Activated T-cell treated with anti-CD3 and anti-CD28 coated beads, Interleukin-2, amount 50 U/mL, for 4 hours (primary cell): ENCODE measurements at regions not wholly inside any gene's neighbourhood (a gene's known extent, or its start where the extent isn't known, plus 50 kb on each side); places are given as distances from the start of the nearest gene placed in this dataset.

Experiments used
- ATAC-seq, 2 donors: fragments of 200-7000 bp; cut with Tn5 transposase; one replicate each; pipeline ENCODE4 v1.10.0; 2021
- DNase-seq: peaks from one replicate; pipeline ENCODE4 v3.0.0-alpha.2; 2020
- H3K27me3 Mint-ChIP-seq: one replicate; pipeline ENCODE4 v1.8.0; 2021; ENCODE audit warnings: low read depth, mixed read lengths
- H3K36me3 Mint-ChIP-seq: one replicate; pipeline ENCODE4 v1.8.0; 2022; ENCODE audit warnings: mixed read lengths; ENCODE audit not compliant: insufficient read depth
- H3K4me1 Mint-ChIP-seq: one replicate; pipeline ENCODE4 v1.8.0; 2021; ENCODE audit warnings: low read depth, mixed read lengths
- H3K4me3 Mint-ChIP-seq: one replicate; pipeline ENCODE4 v1.8.0; 2021; ENCODE audit warnings: mild to moderate bottlenecking, moderate library complexity, mixed read lengths
- H3K9me3 Mint-ChIP-seq: one replicate; pipeline ENCODE4 v1.8.0; 2021; ENCODE audit warnings: mixed read lengths

- H3K4me3 Mint-ChIP-seq: no peak overlapping the region
- H3K4me1 Mint-ChIP-seq: no peaks in the 10 kb centered on the region
- H3K27me3 Mint-ChIP-seq: no peaks in the 10 kb centered on the region
- ATAC-seq (no peak), DNase-seq (no peak)
- no peaks in the 10 kb centered on the region for H3K36me3 Mint-ChIP-seq
- H3K9me3 Mint-ChIP-seq: peaks cover 4% of the 10 kb centered on the region
Measured at GRCh38 chr3:117751651-117752050, 1042.1 kb downstream of the TUSC7 start.

- H3K36me3 Mint-ChIP-seq: no peaks in the 10 kb centered on the region
- H3K9me3 Mint-ChIP-seq: peaks cover 4% of the 10 kb centered on the region
- H3K4me1 Mint-ChIP-seq: no peaks in the 10 kb centered on the region
- ATAC-seq (no peak), DNase-seq (no peak)
- no peaks in the 10 kb centered on the region for H3K27me3 Mint-ChIP-seq
- no peak overlapping the region for H3K4me3 Mint-ChIP-seq
Measured at GRCh38 chr3:117752984-117753717, 1043.6 kb downstream of the TUSC7 start.

- ATAC-seq (no peak), DNase-seq (no peak)
- Mint-ChIP-seq H3K36me3 (no peaks in the 10 kb centered on the region), H3K4me1 (no peaks in the 10 kb centered on the region), H3K27me3 (no peaks in the 10 kb centered on the region), H3K9me3 (peaks cover 7% of the 10 kb centered on the region), H3K4me3 (no peak overlapping the region)
Measured at GRCh38 chr3:117754058-117754457, 1044.5 kb downstream of the TUSC7 start.

GRCh38 chr3:117754841-117755240, 1045.3 kb downstream of the TUSC7 start:
- no peak for ATAC-seq
- no peak for DNase-seq
- H3K4me1 Mint-ChIP-seq: no peaks in the 10 kb centered on the region
- H3K4me3 Mint-ChIP-seq: no peak overlapping the region
- no peaks in the 10 kb centered on the region for H3K27me3 Mint-ChIP-seq
- H3K36me3 Mint-ChIP-seq: no peaks in the 10 kb centered on the region
- H3K9me3 Mint-ChIP-seq: peaks cover 7% of the 10 kb centered on the region

- ATAC-seq (no peak), DNase-seq (no peak)
- H3K36me3 Mint-ChIP-seq: no peaks in the 10 kb centered on the region
- no peaks in the 10 kb centered on the region for H3K27me3 Mint-ChIP-seq
- H3K4me3 Mint-ChIP-seq: no peak overlapping the region
- peaks cover 7% of the 10 kb centered on the region for H3K9me3 Mint-ChIP-seq
- no peaks in the 10 kb centered on the region for H3K4me1 Mint-ChIP-seq
Measured at GRCh38 chr3:117756563-117756962, 1047.0 kb downstream of the TUSC7 start.

GRCh38 chr3:117761703-117762620, 1052.4 kb downstream of the TUSC7 start:
- DNase-seq (no peak), ATAC-seq (no peak)
- H3K9me3 Mint-ChIP-seq: peaks cover 4% of the 10 kb centered on the region
- no peaks in the 10 kb centered on the region for H3K4me1 Mint-ChIP-seq
- no peaks in the 10 kb centered on the region for H3K36me3 Mint-ChIP-seq
- no peak overlapping the region for H3K4me3 Mint-ChIP-seq
- H3K27me3 Mint-ChIP-seq: no peaks in the 10 kb centered on the region

GRCh38 chr3:117762621-117763037, 1053.0 kb downstream of the TUSC7 start:
- H3K36me3 Mint-ChIP-seq: no peaks in the 10 kb centered on the region
- H3K27me3 Mint-ChIP-seq: no peaks in the 10 kb centered on the region
- no peak overlapping the region for H3K4me3 Mint-ChIP-seq
- DNase-seq: no peak
- no peaks in the 10 kb centered on the region for H3K4me1 Mint-ChIP-seq
- no peak for ATAC-seq
- peaks cover 4% of the 10 kb centered on the region for H3K9me3 Mint-ChIP-seq

GRCh38 chr3:117763561-117763960, 1054.0 kb downstream of the TUSC7 start:
- Mint-ChIP-seq H3K9me3 (peaks cover under 1% of the 10 kb centered on the region), H3K4me3 (no peak overlapping the region), H3K27me3 (no peaks in the 10 kb centered on the region), H3K4me1 (no peaks in the 10 kb centered on the region), H3K36me3 (no peaks in the 10 kb centered on the region)
- DNase-seq: no peak
- no peak for ATAC-seq

- Mint-ChIP-seq H3K9me3 (peaks cover 3% of the 10 kb centered on the region), H3K4me1 (no peaks in the 10 kb centered on the region), H3K27me3 (no peaks in the 10 kb centered on the region), H3K4me3 (no peak overlapping the region), H3K36me3 (no peaks in the 10 kb centered on the region)
- DNase-seq (no peak), ATAC-seq (no peak)
Measured at GRCh38 chr3:117768581-117768980, 1059.0 kb downstream of the TUSC7 start.

GRCh38 chr3:117774130-117774529, 1064.6 kb downstream of the TUSC7 start:
- H3K9me3 Mint-ChIP-seq: peaks cover 3% of the 10 kb centered on the region
- ATAC-seq (no peak), DNase-seq (no peak)
- H3K27me3 Mint-ChIP-seq: no peaks in the 10 kb centered on the region
- no peaks in the 10 kb centered on the region for H3K4me1 Mint-ChIP-seq
- H3K36me3 Mint-ChIP-seq: no peaks in the 10 kb centered on the region
- H3K4me3 Mint-ChIP-seq: no peak overlapping the region

- DNase-seq (no peak), ATAC-seq (no peak)
- Mint-ChIP-seq H3K36me3 (no peaks in the 10 kb centered on the region), H3K27me3 (no peaks in the 10 kb centered on the region), H3K4me1 (no peaks in the 10 kb centered on the region), H3K9me3 (peaks cover 5% of the 10 kb centered on the region), H3K4me3 (no peak overlapping the region)
Measured at GRCh38 chr3:117786349-117786748, 1076.8 kb downstream of the TUSC7 start.

- Mint-ChIP-seq H3K36me3 (no peaks in the 10 kb centered on the region), H3K4me3 (no peak overlapping the region), H3K27me3 (no peaks in the 10 kb centered on the region), H3K9me3 (peaks cover 7% of the 10 kb centered on the region), H3K4me1 (no peaks in the 10 kb centered on the region)
- no peak for ATAC-seq
- DNase-seq: no peak
Measured at GRCh38 chr3:117788061-117788460, 1078.5 kb downstream of the TUSC7 start.

GRCh38 chr3:117788506-117788905, 1078.9 kb downstream of the TUSC7 start:
- H3K9me3 Mint-ChIP-seq: peaks cover 7% of the 10 kb centered on the region
- ATAC-seq (no peak), DNase-seq (no peak)
- H3K27me3 Mint-ChIP-seq: no peaks in the 10 kb centered on the region
- no peak overlapping the region for H3K4me3 Mint-ChIP-seq
- no peaks in the 10 kb centered on the region for H3K4me1 Mint-ChIP-seq
- no peaks in the 10 kb centered on the region for H3K36me3 Mint-ChIP-seq

GRCh38 chr3:117790235-117790987, 1080.8 kb downstream of the TUSC7 start:
- Mint-ChIP-seq H3K27me3 (no peaks in the 10 kb centered on the region), H3K36me3 (no peaks in the 10 kb centered on the region), H3K4me3 (no peak overlapping the region), H3K9me3 (peaks cover 7% of the 10 kb centered on the region), H3K4me1 (no peaks in the 10 kb centered on the region)
- ATAC-seq: no peak
- no peak for DNase-seq
